Panc1 (cell line): ENCODE measurements at regions not wholly inside any gene's neighbourhood (a gene's known extent, or its start where the extent isn't known, plus 50 kb on each side); places are given as distances from the start of the nearest gene placed in this dataset.

Experiments used
- ATAC-seq: fragments of 200-7000 bp; cut with Tn5 transposase; 2 replicates; pipeline ENCODE4 v1.9.1; 2020; ENCODE audit warnings: mild to moderate bottlenecking, moderate library complexity
- BruUV-seq: library from RNA; stranded (reverse); fragments of 400-500 nt; replicated peaks from 2 replicates; lab custom pipeline; 2021; lab: Mats Ljungman, UMichigan
- CTCF ChIA-PET: fragments of 300-600 bp; sonication (Branson Sonifier 250); formaldehyde crosslinking; loops from one replicate; lab custom pipeline; 2022; ENCODE audit warnings: antibody characterized with exemption; lab: Charles Lee
- POLR2A ChIA-PET: fragments of 300-600 bp; sonication (Branson Sonifier 250); formaldehyde crosslinking; loops from one replicate; lab custom pipeline; 2022; ENCODE audit warnings: antibody characterized with exemption; lab: Charles Lee
- DNase-seq: peaks from one replicate; pipeline ENCODE4 v3.0.0-alpha.2; 2010; ENCODE audit warnings: low read depth, low spot score
- H3K27ac ChIP-seq: 2 replicates; pipeline ENCODE4 v1.5.1; 2011; ENCODE audit warnings: mild to moderate bottlenecking, low read length, inconsistent platforms
- H3K27me3 ChIP-seq: fragments of 200-500 bp; sonication (Bioruptor generic); 2 replicates; pipeline ENCODE4 v1.6.0; 2014; ENCODE audit warnings: low read length, inconsistent platforms; ENCODE audit not compliant: control insufficient read depth, insufficient read depth
- H3K36me3 ChIP-seq: fragments of 200-500 bp; sonication (Bioruptor generic); 2 replicates; pipeline ENCODE4 v1.5.1; 2014; ENCODE audit warnings: inconsistent platforms, mild to moderate bottlenecking, low read length, moderate library complexity; ENCODE audit not compliant: control insufficient read depth, insufficient read depth
- H3K4me1 ChIP-seq: 2 replicates; pipeline ENCODE4 v1.5.1; 2011; ENCODE audit warnings: inconsistent platforms, mild to moderate bottlenecking, low read length, moderate library complexity; ENCODE audit not compliant: control insufficient read depth, insufficient read depth
- H3K4me3 ChIP-seq, 2 experiments: 2 replicates each; pipeline ENCODE4 v1.5.1; 2011 to 2012; ENCODE audit warnings: low read depth in 2 of 2, low read length in 2 of 2, mild to moderate bottlenecking in 2 of 2, inconsistent platforms in 1 of 2, moderate library complexity in 1 of 2
- H3K9me3 ChIP-seq: fragments of 200-500 bp; sonication (Bioruptor generic); 2 replicates; pipeline ENCODE4 v1.5.1; 2014; ENCODE audit warnings: low read depth, mild to moderate bottlenecking, inconsistent platforms, low read length, moderate library complexity; ENCODE audit not compliant: control insufficient read depth, insufficient read depth
- POLR2AphosphoS5 ChIP-seq: IDR thresholded peaks from 2 replicates; pipeline ENCODE4 v1.6.1; 2012; ENCODE audit warnings: mild to moderate bottlenecking, low read depth, low read length, moderate library complexity
- REST ChIP-seq, 2 experiments: IDR thresholded peaks; 2 replicates each; pipeline ENCODE4 v1.6.1; 2011 to 2012; ENCODE audit warnings: low read depth in 2 of 2, control low read depth in 1 of 2, low read length in 1 of 2, mild to moderate bottlenecking in 1 of 2, moderate library complexity in 1 of 2; ENCODE audit not compliant: insufficient read depth in 1 of 2
- SIN3A ChIP-seq: IDR thresholded peaks from 2 replicates; pipeline ENCODE4 v1.6.1; 2012; ENCODE audit warnings: low read depth, mild to moderate bottlenecking, low read length, moderate library complexity, borderline replicate concordance; ENCODE audit not compliant: insufficient read depth
- TCF7L2 ChIP-seq: IDR thresholded peaks from 2 replicates; pipeline ENCODE4 v1.6.1; 2011; ENCODE audit warnings: mild to moderate bottlenecking, low read depth, low read length, inconsistent platforms
- in situ Hi-C: cut with HindIII; loops from 2 replicates; pipeline ENCODE4 v1.10.0; 2016; ENCODE audit warnings: low sequenced_read_pairs, low pct_unique_long_range_greater_than_20kb
- intact Hi-C: fragments of 100-400 bp; cut with micrococcal nuclease; formaldehyde crosslinking; loops from one replicate; pipeline ENCODE4 v1.10.0; 2022; ENCODE audit not compliant: unreplicated experiment
- TF ChIP-seq, protein P1 (sequence below): fragments of 450-650 bp; IDR thresholded peaks from 2 replicates; pipeline ENCODE4 v1.5.1; 2017; ENCODE audit warnings: mild to moderate bottlenecking

GRCh38 chr3:70829092-70829491, 516.7 kb upstream of the MDFIC2 start:
- Histone ChIP-seq H3K9me3 (no peaks in the 10 kb centered on the region), H3K27ac (no peak overlapping the region), H3K36me3 (no peaks in the 10 kb centered on the region), H3K4me3 (no peak overlapping the region), H3K4me1 (no peaks in the 10 kb centered on the region), H3K27me3 (no peaks in the 10 kb centered on the region)
- intact Hi-C loops: no loop called here
- TF ChIP-seq SIN3A (no peak), REST (IDR thresholded peaks at IDR 0.05; ENCODE audit: insufficient read depth in 1 of 2, low read depth in 2 of 2, low read length in 1 of 2) (no peak), TCF7L2 (no peak), POLR2AphosphoS5 (no peak)
- TF ChIP-seq, protein P1, sequence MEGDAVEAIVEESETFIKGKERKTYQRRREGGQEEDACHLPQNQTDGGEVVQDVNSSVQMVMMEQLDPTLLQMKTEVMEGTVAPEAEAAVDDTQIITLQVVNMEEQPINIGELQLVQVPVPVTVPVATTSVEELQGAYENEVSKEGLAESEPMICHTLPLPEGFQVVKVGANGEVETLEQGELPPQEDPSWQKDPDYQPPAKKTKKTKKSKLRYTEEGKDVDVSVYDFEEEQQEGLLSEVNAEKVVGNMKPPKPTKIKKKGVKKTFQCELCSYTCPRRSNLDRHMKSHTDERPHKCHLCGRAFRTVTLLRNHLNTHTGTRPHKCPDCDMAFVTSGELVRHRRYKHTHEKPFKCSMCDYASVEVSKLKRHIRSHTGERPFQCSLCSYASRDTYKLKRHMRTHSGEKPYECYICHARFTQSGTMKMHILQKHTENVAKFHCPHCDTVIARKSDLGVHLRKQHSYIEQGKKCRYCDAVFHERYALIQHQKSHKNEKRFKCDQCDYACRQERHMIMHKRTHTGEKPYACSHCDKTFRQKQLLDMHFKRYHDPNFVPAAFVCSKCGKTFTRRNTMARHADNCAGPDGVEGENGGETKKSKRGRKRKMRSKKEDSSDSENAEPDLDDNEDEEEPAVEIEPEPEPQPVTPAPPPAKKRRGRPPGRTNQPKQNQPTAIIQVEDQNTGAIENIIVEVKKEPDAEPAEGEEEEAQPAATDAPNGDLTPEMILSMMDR: no peak
- ChIA-PET POLR2A (no interaction called here), CTCF (no interaction called here)
- no peak for DNase-seq
- in situ Hi-C loops: no loop called here
- BruUV-seq: no TSS peak
- no peak for ATAC-seq

- H3K27ac ChIP-seq: no peak overlapping the region
- H3K4me3 ChIP-seq: no peak overlapping the region
- POLR2A ChIA-PET: no interaction called here
- CTCF ChIA-PET: no interaction called here
- no peak for ATAC-seq
- H3K4me1 ChIP-seq: no peaks in the 10 kb centered on the region
- no peaks in the 10 kb centered on the region for H3K36me3 ChIP-seq
- TF ChIP-seq SIN3A: no peak
- TF ChIP-seq, protein P1: no peak
- no peak for TF ChIP-seq REST (IDR thresholded peaks at IDR 0.05; ENCODE audit: insufficient read depth in 1 of 2, low read depth in 2 of 2, low read length in 1 of 2)
- TF ChIP-seq TCF7L2: no peak
- no peak for TF ChIP-seq POLR2AphosphoS5
- no peaks in the 10 kb centered on the region for H3K27me3 ChIP-seq
- H3K9me3 ChIP-seq: no peaks in the 10 kb centered on the region
- DNase-seq: no peak
- no TSS peak for BruUV-seq
- intact Hi-C loops (no loop called here), in situ Hi-C loops (no loop called here)
Measured at GRCh38 chr3:70824773-70825172, 512.3 kb upstream of the MDFIC2 start.
